GM12878 (cell line): ENCODE measurements at regions not wholly inside any gene's neighbourhood (a gene's known extent, or its start where the extent isn't known, plus 50 kb on each side); places are given as distances from the start of the nearest gene placed in this dataset.

Experiments used
- ATAC-seq: fragments of 200-7000 bp; cut with Tn5 transposase; 3 replicates; pipeline ENCODE4 v1.9.1; 2020; ENCODE audit warnings: mild to moderate bottlenecking, moderate library complexity
- BruUV-seq: library from RNA; stranded (reverse); fragments of 400-500 nt; replicated peaks from 2 replicates; lab custom pipeline; 2021; lab: Mats Ljungman, UMichigan
- CTCF ChIA-PET: fragments of 300-600 bp; sonication (Branson Sonifier 250); formaldehyde crosslinking; extraction: SDS; loops from one replicate; lab custom pipeline; 2021; ENCODE audit warnings: inconsistent platforms; lab: Yijun Ruan, JAX
- POLR2A ChIA-PET: fragments of 350-600 bp; formaldehyde crosslinking; extraction: SDS; loops from one replicate; lab custom pipeline; 2021; ENCODE audit warnings: inconsistent platforms; lab: Charles Lee
- RAD21 ChIA-PET: fragments of 300-600 bp; sonication (Branson Sonifier 250); formaldehyde crosslinking; loops from one replicate; lab custom pipeline; 2023; ENCODE audit warnings: antibody characterized with exemption; ENCODE audit not compliant: unreplicated experiment; lab: Charles Lee
- SMC1A ChIA-PET: fragments of 300-600 bp; sonication (Branson Sonifier 250); formaldehyde crosslinking; loops from one replicate; lab custom pipeline; 2023; ENCODE audit not compliant: unreplicated experiment, uncharacterized antibody; lab: Charles Lee
- DNase-seq: peaks from one replicate; pipeline ENCODE4 v3.0.0-alpha.2; 2011; ENCODE audit warnings: low read depth, low spot score
- FAIRE-seq: peaks from 3 replicates; lab custom pipeline; 2011; peaks lifted over from hg19 to GRCh38; lab: Jason Lieb, UNC
- H2AFZ ChIP-seq: 2 replicates; pipeline ENCODE4 v1.6.0; 2011; ENCODE audit warnings: low read depth, low read length, control low read depth; ENCODE audit not compliant: control insufficient read depth
- H3K27ac ChIP-seq: 2 replicates; pipeline ENCODE4 v1.5.1; 2011; ENCODE audit warnings: control low read depth; ENCODE audit not compliant: control insufficient read depth, insufficient read depth
- H3K27me3 ChIP-seq, 2 experiments: replicated peaks in 1 of 2; 2 replicates each; pipeline versions ENCODE4 v1.6.0 to v1.6.1; 2011; ENCODE audit warnings: low read length in 1 of 2; ENCODE audit not compliant: control insufficient read depth in 2 of 2, insufficient read depth in 2 of 2
- H3K36me3 ChIP-seq, 2 experiments: 2 replicates each; pipeline ENCODE4 v1.5.1; 2011; ENCODE audit warnings: low read length in 1 of 2; ENCODE audit not compliant: control insufficient read depth in 2 of 2, insufficient read depth in 2 of 2
- H3K4me1 ChIP-seq: 2 replicates; pipeline ENCODE4 v1.6.1; 2011; ENCODE audit warnings: mild to moderate bottlenecking, low read length, moderate library complexity, mixed read lengths; ENCODE audit not compliant: control insufficient read depth, insufficient read depth
- H3K4me2 ChIP-seq: 2 replicates; pipeline ENCODE4 v1.6.0; 2011; ENCODE audit warnings: control low read depth; ENCODE audit not compliant: control insufficient read depth, insufficient read depth
- H3K4me3 ChIP-seq: fragments of 200-600 bp; sonication (generic); 2 replicates; pipeline ENCODE4 v1.5.1; 2016
- H3K79me2 ChIP-seq: 2 replicates; pipeline ENCODE4 v1.6.0; 2011; ENCODE audit warnings: low read length; ENCODE audit not compliant: control insufficient read depth, insufficient read depth
- H3K9ac ChIP-seq: 2 replicates; pipeline ENCODE4 v1.8.0; 2011; ENCODE audit warnings: low read length, control low read depth, mixed read lengths; ENCODE audit not compliant: control insufficient read depth, insufficient read depth
- H3K9me3 ChIP-seq: replicated peaks from 3 replicates; pipeline ENCODE4 v1.5.1; 2011; ENCODE audit warnings: mild to moderate bottlenecking, low read length; ENCODE audit not compliant: control insufficient read depth, insufficient read depth
- H4K20me1 ChIP-seq: 2 replicates; pipeline ENCODE4 v1.6.0; 2011; ENCODE audit not compliant: control insufficient read depth, insufficient read depth
- ATF3 ChIP-seq: IDR thresholded peaks from 2 replicates; pipeline ENCODE4 v1.6.1; 2011; ENCODE audit warnings: low read depth, mild to moderate bottlenecking, low read length, moderate library complexity, borderline replicate concordance; ENCODE audit errors: extremely low read depth
- ATF7 ChIP-seq: fragments of 450-650 bp; IDR thresholded peaks from 2 replicates; pipeline ENCODE4 v1.6.1; 2016; ENCODE audit warnings: low read depth, mild to moderate bottlenecking
- BRCA1 ChIP-seq: IDR thresholded peaks from 2 replicates; pipeline ENCODE4 v1.6.1; 2011; ENCODE audit warnings: low read depth, low read length, improper control_type of control experiment
- CHD1 ChIP-seq: IDR thresholded peaks from 2 replicates; pipeline ENCODE4 v1.6.1; 2012; ENCODE audit warnings: low read depth, low read length, improper control_type of control experiment
- CREM ChIP-seq: IDR thresholded peaks from 2 replicates; pipeline ENCODE4 v1.6.1; 2014; ENCODE audit warnings: antibody characterized with exemption, low read depth
- EZH2 ChIP-seq: IDR thresholded peaks from 2 replicates; pipeline ENCODE4 v1.6.1; 2012; ENCODE audit warnings: low read depth, mild to moderate bottlenecking, control low read depth, inconsistent platforms, low read length, borderline replicate concordance; ENCODE audit not compliant: control insufficient read depth
- KAT2A ChIP-seq: conservative IDR thresholded peaks from 2 replicates; pipeline ENCODE4 v1.6.1; 2011; ENCODE audit warnings: low read depth, low read length; ENCODE audit not compliant: control insufficient read depth
- KLF5 ChIP-seq: fragments of 450-650 bp; IDR thresholded peaks from 2 replicates; pipeline ENCODE4 v1.6.1; 2014; ENCODE audit warnings: mild to moderate bottlenecking; ENCODE audit not compliant: partially characterized antibody
- POLR2AphosphoS2 ChIP-seq: IDR thresholded peaks from 2 replicates; pipeline ENCODE4 v1.6.1; 2011; ENCODE audit warnings: low read depth, mild to moderate bottlenecking, low read length, improper control_type of control experiment, moderate library complexity
- RCOR1 ChIP-seq: conservative IDR thresholded peaks from 2 replicates; pipeline ENCODE4 v1.6.1; 2012; ENCODE audit warnings: low read depth, low read length, improper control_type of control experiment
- SMAD5 ChIP-seq: IDR thresholded peaks from 2 replicates; pipeline ENCODE4 v1.6.1; 2016; ENCODE audit warnings: antibody characterized with exemption, low read depth
- SMARCA5 ChIP-seq: fragments of 450-650 bp; IDR thresholded peaks from 2 replicates; pipeline ENCODE4 v1.6.1; 2017; ENCODE audit warnings: mild to moderate bottlenecking
- SMC3 ChIP-seq: IDR thresholded peaks from 2 replicates; pipeline ENCODE4 v1.6.1; 2011; ENCODE audit warnings: low read length, improper control_type of control experiment, borderline replicate concordance
- STAT3 ChIP-seq: IDR thresholded peaks from 2 replicates; pipeline ENCODE4 v1.6.1; 2011; ENCODE audit warnings: low read depth, low read length, improper control_type of control experiment
- TCF7 ChIP-seq: IDR thresholded peaks from 2 replicates; pipeline ENCODE4 v1.6.1; 2014; ENCODE audit warnings: antibody characterized with exemption, borderline replicate concordance
- WRNIP1 ChIP-seq: IDR thresholded peaks from 2 replicates; pipeline ENCODE4 v1.6.1; 2011; ENCODE audit warnings: low read depth, low read length, improper control_type of control experiment, borderline replicate concordance
- ZNF217 ChIP-seq: fragments of 450-650 bp; IDR thresholded peaks from 2 replicates; pipeline ENCODE4 v1.6.1; 2017; ENCODE audit warnings: antibody characterized with exemption, mild to moderate bottlenecking
- in situ Hi-C: fragments of 300-500 bp; cut with MboI; formaldehyde crosslinking; loops from 9 replicates; pipeline ENCODE4 v1.14.3; 2018; ENCODE audit warnings: mixed read lengths
- intact Hi-C: fragments of 100-400 bp; cut with micrococcal nuclease; formaldehyde crosslinking; loops from one replicate; pipeline ENCODE4 v1.14.2; 2022; ENCODE audit not compliant: unreplicated experiment

GRCh38 chr11:22082788-22083187 lies 110.1 kb upstream of the ANO5 start:
- no peaks in the 10 kb centered on the region for H3K9me3 ChIP-seq
- no peaks in the 10 kb centered on the region for H3K36me3 ChIP-seq
- no peak overlapping the region for H3K4me3 ChIP-seq
- ChIA-PET CTCF (interaction anchor here (0.6 kb wide), 1 partner anchor 1332 kb away, joined by 4 read pairs; no protein-coding TSS in a partner anchor), SMC1A (no interaction called here), POLR2A (no interaction called here), RAD21 (no interaction called here)
- TF ChIP-seq WRNIP1 (no peak), STAT3 (no peak), SMAD5 (no peak), ATF3 (no peak), KLF5 (no peak), CREM (no peak), POLR2AphosphoS2 (no peak), SMARCA5 (no peak), ZNF217 (no peak), CHD1 (no peak), SMC3 (no peak), EZH2 (no peak), KAT2A (no peak), BRCA1 (no peak), TCF7 (no peak), RCOR1 (no peak), ATF7 (no peak)
- DNase-seq: no peak
- ATAC-seq: no peak
- H3K4me2 ChIP-seq: no peak overlapping the region
- intact Hi-C loops (no loop called here), in situ Hi-C loops (no loop called here)
- H2AFZ ChIP-seq: no peak overlapping the region
- no peak for FAIRE-seq
- no peaks in the 10 kb centered on the region for H4K20me1 ChIP-seq
- no peaks in the 10 kb centered on the region for H3K4me1 ChIP-seq
- BruUV-seq: no TSS peak
- H3K27me3 ChIP-seq: no peaks in the 10 kb centered on the region
- H3K9ac ChIP-seq: no peak overlapping the region
- no peaks in the 10 kb centered on the region for H3K79me2 ChIP-seq
- no peak overlapping the region for H3K27ac ChIP-seq
